ENCODE measurements at regions not wholly inside any gene's neighbourhood (a gene's known extent, or its start where the extent isn't known, plus 50 kb on each side); places are given as distances from the start of the nearest gene placed in this dataset.

DNA sequence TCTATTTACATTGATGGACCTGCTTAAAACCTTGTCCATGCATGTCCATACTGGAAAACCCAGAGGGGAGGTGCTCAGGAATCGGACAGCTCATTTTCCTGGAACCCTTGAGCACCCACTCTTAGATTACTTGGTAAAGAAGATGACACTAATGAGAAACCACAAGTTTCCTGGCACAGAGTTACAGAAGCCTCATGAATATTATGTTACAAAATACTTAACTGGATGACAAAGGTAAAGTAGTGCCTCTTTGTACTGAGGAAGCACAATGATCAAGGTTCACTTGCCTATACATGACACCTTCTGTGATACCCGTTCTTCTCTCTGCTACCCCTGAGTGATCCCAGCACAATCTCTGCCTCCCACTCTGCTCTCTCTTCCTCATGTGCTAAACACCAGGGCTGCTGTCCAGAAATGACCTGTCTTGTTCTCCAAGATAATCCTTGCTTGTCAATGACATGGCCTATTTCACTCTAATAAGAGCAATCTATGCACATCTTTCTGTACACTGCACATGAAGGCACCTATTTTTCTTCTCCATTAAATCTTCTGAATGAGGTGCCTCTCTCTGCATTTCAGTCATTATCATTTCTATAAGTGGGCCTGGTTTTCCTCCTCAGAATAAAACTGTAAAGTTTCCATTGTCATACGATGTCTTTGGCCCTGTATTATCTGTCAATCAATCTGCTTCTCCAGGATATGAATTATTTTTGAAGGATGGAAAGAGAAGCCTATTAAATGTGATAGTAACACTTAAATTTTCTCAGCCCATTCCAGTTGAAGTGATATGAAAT, 684.0 kb upstream of the ACO1 start:
- TF ChIP-seq, protein P1, sequence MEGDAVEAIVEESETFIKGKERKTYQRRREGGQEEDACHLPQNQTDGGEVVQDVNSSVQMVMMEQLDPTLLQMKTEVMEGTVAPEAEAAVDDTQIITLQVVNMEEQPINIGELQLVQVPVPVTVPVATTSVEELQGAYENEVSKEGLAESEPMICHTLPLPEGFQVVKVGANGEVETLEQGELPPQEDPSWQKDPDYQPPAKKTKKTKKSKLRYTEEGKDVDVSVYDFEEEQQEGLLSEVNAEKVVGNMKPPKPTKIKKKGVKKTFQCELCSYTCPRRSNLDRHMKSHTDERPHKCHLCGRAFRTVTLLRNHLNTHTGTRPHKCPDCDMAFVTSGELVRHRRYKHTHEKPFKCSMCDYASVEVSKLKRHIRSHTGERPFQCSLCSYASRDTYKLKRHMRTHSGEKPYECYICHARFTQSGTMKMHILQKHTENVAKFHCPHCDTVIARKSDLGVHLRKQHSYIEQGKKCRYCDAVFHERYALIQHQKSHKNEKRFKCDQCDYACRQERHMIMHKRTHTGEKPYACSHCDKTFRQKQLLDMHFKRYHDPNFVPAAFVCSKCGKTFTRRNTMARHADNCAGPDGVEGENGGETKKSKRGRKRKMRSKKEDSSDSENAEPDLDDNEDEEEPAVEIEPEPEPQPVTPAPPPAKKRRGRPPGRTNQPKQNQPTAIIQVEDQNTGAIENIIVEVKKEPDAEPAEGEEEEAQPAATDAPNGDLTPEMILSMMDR (conservative IDR thresholded peaks at IDR 0.05; ENCODE audit: control insufficient read depth, insufficient read depth, low read depth, low read length) = no peak
- no peak overlapping the region for H3K4me3 ChIP-seq (ENCODE audit: control insufficient read depth, low read depth, low read length)
- DNase-seq (ENCODE audit: low read depth) = no peak

DNA sequence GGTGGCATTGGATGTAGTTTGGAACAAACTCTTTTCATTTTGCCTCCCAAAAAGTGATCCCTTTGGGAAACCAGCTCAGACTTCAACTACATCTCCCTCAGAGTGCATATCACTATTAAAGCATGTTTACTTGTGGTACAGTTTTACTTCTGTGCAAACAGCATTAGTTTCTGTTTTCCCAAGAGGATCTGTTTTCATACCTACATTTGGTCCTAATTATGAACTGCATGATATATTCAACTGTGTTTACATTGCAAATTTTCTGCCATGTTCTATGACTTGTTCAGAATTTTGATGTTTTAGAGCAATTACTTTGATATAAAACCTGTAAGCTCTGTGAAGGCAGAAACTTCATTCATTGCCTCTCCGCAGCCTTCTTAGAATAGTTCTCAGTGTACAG, 681.5 kb upstream of the ACO1 start:
- no peak overlapping the region for H3K4me3 ChIP-seq (ENCODE audit: control insufficient read depth, low read depth, low read length)
- TF ChIP-seq, protein P1 (conservative IDR thresholded peaks at IDR 0.05; ENCODE audit: control insufficient read depth, insufficient read depth, low read depth, low read length) = no peak
- no peak for DNase-seq (ENCODE audit: low read depth)

DNA sequence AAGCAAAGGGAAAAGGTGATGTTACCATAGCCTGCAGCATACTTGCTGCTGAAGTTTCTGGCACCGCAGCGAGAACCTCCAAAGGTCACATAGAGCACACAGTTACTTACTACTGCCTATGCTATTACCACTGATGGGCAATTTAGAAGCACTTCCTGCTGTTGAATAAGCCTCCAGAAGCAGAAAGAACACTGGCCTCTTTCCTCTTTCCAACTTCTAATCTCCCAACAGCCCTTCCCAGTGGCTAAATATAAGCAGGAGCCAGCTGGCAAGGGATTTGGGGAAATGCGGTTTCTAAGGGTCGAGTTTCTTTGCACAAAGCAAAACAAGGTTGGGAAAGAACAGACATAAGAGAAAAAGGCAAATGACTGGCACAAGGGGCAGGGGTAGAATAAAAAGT, 669.2 kb upstream of the ACO1 start:
- no peak for DNase-seq (ENCODE audit: low read depth)
- H3K4me3 ChIP-seq (ENCODE audit: control insufficient read depth, low read depth, low read length) = no peak overlapping the region
- TF ChIP-seq, protein P1 (conservative IDR thresholded peaks at IDR 0.05; ENCODE audit: control insufficient read depth, insufficient read depth, low read depth, low read length) = no peak

DNA sequence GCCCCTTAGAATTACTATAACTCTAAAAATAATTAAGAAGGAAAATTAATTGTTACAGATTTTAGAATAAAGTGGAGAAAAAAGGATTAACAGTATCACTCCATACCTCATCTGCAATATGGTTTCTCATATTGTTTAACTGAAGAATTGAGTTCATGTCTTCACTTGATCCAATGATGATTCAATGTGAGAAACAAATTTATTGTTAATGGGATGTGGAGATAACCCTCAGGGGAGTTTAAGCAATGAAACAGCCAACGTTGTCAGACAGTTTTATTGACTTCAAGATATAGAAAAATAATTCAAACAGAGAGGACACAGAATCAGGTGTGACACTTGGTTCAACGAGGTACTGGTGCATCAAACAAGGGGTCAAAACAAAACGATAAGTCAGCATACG, 665.2 kb upstream of the ACO1 start:
- DNase-seq (ENCODE audit: low read depth) = no peak
- TF ChIP-seq, protein P1 (conservative IDR thresholded peaks at IDR 0.05; ENCODE audit: control insufficient read depth, insufficient read depth, low read depth, low read length) = no peak
- H3K4me3 ChIP-seq (ENCODE audit: control insufficient read depth, low read depth, low read length) = no peak overlapping the region

DNA sequence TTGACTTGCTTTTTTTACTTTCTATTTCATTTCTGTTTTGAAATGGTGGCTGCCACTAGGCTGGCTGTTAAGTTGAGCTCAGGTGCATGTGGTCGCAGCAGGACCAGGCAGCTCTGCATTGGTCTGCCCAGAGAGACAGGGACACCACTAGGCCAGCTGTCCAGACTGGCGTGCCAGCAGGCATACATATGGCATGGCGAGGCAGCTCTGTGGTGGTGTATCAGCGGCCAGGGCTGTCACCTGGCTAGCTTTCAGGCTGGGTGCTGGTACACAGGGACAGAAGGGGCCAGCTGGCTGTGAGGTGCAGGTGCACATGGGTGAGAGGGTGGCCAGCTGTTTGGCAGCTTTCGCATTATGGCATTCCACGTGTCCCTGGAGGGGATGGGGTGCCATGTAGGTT, 654.0 kb upstream of the ACO1 start:
- H3K4me3 ChIP-seq (ENCODE audit: control insufficient read depth, low read depth, low read length) = no peak overlapping the region
- TF ChIP-seq, protein P1 (conservative IDR thresholded peaks at IDR 0.05; ENCODE audit: control insufficient read depth, insufficient read depth, low read depth, low read length) = no peak
- no peak for DNase-seq (ENCODE audit: low read depth)

DNA sequence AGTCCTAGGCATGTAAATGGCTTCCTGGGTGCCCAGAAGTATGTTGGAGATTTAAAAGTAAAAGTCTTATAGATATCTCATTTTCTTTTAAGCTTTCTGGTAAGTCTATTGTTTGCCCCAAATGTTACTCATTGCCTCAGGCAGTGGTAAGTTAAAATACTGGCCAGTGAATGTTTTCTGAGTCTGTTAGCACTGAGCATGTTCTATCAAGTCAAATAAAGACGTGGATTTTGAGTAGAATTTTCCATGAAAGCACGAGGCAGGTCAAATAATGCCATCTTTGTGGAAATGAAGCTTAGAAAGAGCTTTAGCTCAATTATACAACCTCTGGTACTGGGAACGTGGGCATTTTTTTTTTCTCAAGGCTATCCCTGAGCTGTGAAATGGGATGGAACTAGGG, 651.3 kb upstream of the ACO1 start:
- TF ChIP-seq, protein P1 (conservative IDR thresholded peaks at IDR 0.05; ENCODE audit: control insufficient read depth, insufficient read depth, low read depth, low read length) = no peak
- H3K4me3 ChIP-seq (ENCODE audit: control insufficient read depth, low read depth, low read length) = no peak overlapping the region
- DNase-seq (ENCODE audit: low read depth) = no peak
